Activated naive CD4-positive, alpha-beta T cell treated with anti-CD3 and anti-CD28 coated beads, Interleukin-2, amount 50 U/mL, for 24 hours (primary cell): ENCODE measurements at regions not wholly inside any gene's neighbourhood (a gene's known extent, or its start where the extent isn't known, plus 50 kb on each side); places are given as distances from the start of the nearest gene placed in this dataset.

ENCODE experiments used
- H3K27ac Mint-ChIP-seq: one replicate; pipeline ENCODE4 v1.8.0; 2021; ENCODE audit warnings: mild to moderate bottlenecking, mixed read lengths
- H3K27me3 Mint-ChIP-seq: one replicate; pipeline ENCODE4 v1.8.0; 2021; ENCODE audit warnings: mixed read lengths
- H3K36me3 Mint-ChIP-seq: one replicate; pipeline ENCODE4 v1.8.0; 2021; ENCODE audit warnings: mixed read lengths
- H3K4me1 Mint-ChIP-seq: one replicate; pipeline ENCODE4 v1.8.0; 2021; ENCODE audit warnings: mixed read lengths
- H3K4me3 Mint-ChIP-seq: one replicate; pipeline ENCODE4 v1.8.0; 2021; ENCODE audit warnings: mild to moderate bottlenecking, mixed read lengths
- H3K9me3 Mint-ChIP-seq: one replicate; pipeline ENCODE4 v1.8.0; 2021; ENCODE audit warnings: mixed read lengths

DNA sequence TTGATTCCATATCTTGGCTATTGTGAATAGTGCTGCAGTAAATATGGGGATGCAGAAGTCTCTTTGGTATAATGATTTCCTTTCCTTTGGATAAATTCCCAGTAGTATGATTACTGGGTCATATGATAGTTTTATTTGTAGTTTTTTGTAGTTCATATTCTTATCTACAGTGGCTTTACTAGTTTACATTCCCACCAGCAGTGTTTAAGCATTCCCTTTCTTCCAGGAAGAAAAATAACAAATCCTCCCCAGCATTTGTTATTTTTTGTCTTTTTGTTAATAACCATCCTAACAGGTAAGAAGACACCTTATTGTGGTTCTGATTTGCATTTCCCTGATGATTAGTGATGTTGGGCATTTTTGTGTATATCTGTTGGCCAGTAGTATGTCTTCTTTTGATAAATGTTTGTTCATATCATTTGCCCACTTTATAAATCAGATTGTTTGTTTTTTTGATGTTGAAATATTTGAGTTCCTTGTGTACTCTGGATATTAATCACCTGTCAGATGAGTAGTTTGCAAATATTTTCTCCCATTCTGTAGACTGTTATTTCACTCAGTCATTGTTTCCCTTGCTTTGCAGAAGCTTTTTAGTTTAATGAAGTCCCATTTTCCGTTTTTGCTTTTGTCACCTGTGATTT lies 163.3 kb upstream of the THRB start:
- no peaks in the 10 kb centered on the region for H3K4me1 Mint-ChIP-seq
- H3K9me3 Mint-ChIP-seq = peaks cover 17% of the 10 kb centered on the region
- H3K27me3 Mint-ChIP-seq = no peaks in the 10 kb centered on the region
- H3K27ac Mint-ChIP-seq = no peak overlapping the region
- no peak overlapping the region for H3K4me3 Mint-ChIP-seq
- no peaks in the 10 kb centered on the region for H3K36me3 Mint-ChIP-seq

DNA sequence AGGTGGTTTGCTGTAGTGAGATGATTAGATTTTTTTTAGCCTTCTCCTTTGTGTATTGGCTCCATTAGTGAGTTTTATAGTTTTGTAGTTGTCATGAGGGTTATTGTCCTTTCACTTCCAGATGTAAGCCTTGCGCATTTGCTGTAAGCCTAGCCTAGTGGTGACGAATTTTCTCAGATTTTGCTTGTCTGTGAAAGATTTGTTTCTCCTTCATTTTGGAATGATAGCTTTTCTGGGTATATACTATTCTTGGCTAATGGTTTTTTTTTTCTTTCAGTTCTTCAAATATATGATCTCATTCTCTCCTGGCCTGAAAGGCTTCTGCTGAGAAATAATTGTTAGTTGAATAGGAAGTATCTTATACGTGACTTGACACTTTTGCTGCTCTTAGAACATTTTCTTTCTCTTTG lies 166.5 kb upstream of the THRB start:
- H3K9me3 Mint-ChIP-seq = peaks cover 4% of the 10 kb centered on the region

DNA sequence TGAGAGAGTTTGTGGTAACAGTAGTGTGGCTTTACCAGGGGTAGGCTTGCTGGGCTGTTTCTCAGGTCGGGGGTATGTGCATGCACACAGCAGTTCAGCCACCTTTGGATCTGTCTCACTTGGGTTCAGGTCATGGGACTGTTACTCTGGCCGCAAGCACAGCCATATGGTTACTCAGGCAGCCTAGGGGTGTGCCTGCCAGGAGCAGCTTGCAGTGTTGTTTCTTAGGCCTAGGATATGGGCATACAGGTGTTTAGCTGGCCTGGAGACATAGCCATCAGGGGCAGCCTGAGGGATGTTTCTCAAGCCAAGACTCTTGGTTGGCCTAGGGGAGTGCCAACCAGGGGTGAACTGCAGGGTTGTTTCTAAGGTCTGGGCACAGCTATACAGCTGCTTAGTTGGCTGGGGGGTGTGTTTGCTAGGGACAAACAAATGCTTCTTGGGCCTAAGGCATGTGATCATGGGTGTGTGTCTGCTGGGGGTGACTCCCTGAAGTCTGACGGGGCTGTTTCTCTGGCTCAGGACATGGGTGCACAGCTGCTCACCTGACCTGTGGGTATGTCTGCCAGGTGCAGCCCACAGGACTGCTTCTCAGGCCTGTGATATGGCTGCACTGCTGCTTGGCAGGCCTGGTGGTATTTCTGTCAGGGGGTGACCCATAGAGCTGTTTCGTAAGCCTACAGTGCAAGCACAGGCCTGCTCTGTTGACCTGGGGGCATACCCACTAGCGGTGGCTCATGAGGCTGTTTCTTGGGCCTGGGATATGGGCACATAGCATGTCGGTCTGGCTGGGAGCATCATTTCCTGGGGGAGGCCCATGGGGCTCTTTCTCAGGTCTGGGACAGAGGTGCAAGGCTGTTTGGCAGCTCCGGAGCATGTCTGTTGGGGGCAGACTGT lies 168.0 kb upstream of the THRB start:
- peaks cover under 1% of the 10 kb centered on the region for H3K9me3 Mint-ChIP-seq
- no peaks in the 10 kb centered on the region for H3K36me3 Mint-ChIP-seq
- no peak overlapping the region for H3K4me3 Mint-ChIP-seq
- no peaks in the 10 kb centered on the region for H3K4me1 Mint-ChIP-seq
- no peak overlapping the region for H3K27ac Mint-ChIP-seq
- H3K27me3 Mint-ChIP-seq = no peaks in the 10 kb centered on the region

More for the DNA sequence above, 166.5 kb upstream of the THRB start:
- Mint-ChIP-seq H3K4me3 (no peak overlapping the region), H3K27me3 (no peaks in the 10 kb centered on the region), H3K36me3 (no peaks in the 10 kb centered on the region), H3K4me1 (no peaks in the 10 kb centered on the region), H3K27ac (no peak overlapping the region)

DNA sequence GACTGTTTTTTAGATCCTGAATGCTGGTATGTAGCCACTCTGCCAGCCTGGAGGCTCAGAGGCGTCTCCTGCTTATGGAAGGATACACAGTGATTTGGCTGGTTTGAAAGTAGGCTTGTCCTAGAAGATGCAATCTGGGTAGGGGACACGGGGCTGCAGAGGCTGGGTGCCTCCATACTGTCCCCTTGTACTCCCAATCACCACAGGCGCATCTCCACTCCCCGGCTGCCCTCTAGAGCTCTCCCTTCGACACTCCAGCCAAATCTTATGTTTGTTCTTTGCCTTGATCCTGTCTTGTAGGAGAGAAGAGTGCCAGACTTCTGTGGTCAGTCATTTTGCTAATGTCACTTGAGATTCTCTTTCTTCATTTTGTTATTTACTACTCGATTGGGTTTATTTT lies 168.8 kb upstream of the THRB start:
- Mint-ChIP-seq H3K27ac (no peak overlapping the region), H3K4me1 (no peaks in the 10 kb centered on the region), H3K27me3 (peaks cover 3% of the 10 kb centered on the region), H3K36me3 (no peaks in the 10 kb centered on the region), H3K4me3 (no peak overlapping the region), H3K9me3 (no peaks in the 10 kb centered on the region)

DNA sequence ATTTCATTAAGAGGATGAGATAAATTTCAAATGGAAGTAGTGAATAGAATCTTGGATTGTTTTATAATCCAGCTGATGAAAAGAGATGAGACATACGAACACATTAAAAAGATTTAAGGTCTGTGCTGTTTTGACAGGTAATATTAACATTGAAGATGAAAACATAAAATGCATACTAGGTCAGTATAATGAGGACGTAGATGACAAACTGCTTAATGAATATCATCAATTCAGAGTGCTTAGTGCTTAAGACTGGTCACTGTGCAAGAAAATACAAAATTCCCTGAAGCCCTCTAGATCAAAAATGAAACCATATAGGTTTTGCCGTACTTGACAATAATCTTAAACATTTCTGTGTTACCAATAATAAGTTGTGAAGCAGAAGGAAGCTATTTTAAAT lies 173.4 kb upstream of the THRB start:
- Mint-ChIP-seq H3K36me3 (no peaks in the 10 kb centered on the region), H3K4me1 (no peaks in the 10 kb centered on the region), H3K9me3 (no peaks in the 10 kb centered on the region), H3K27ac (no peak overlapping the region), H3K27me3 (peaks cover 3% of the 10 kb centered on the region), H3K4me3 (no peak overlapping the region)

DNA sequence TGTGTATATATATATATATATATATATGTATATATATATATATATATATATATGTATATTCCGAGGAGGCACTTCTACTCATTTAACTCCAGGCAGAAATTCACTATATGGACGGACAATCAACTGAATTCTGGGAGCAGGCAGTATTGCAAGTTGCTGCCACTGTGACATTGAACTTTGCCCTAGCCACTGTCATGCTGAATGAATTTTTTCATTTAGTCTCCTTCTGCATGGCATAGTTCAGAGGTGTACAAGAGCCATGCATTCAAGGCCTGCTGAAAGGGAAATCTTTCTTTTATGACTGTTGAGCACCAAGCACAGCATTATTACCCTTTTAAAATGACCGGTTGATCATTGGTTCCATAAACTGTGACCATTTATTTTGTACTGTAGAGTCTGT lies 176.2 kb upstream of the THRB start:
- Mint-ChIP-seq H3K4me1 (no peaks in the 10 kb centered on the region), H3K9me3 (no peaks in the 10 kb centered on the region), H3K27me3 (peaks cover 3% of the 10 kb centered on the region), H3K36me3 (no peaks in the 10 kb centered on the region), H3K4me3 (no peak overlapping the region), H3K27ac (no peak overlapping the region)

DNA sequence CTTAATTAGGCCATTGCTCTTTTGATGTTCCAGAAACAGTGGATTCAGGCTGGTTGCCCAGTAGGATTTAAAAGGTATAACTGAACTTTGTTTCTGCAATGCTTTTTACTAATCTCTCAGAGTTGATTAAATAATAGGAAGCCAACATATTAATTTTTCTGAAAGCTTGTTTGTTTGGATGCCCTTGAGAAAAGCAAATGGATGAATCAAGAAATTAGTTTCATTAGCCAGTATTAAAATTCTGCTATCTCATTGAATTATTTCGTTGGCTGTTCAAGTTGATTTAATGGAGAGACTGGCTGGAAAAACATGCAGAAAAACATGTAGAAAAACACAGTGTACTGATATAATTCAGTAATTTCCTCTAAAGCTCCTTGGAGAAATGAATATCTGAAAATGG lies 178.9 kb upstream of the THRB start:
- H3K4me1 Mint-ChIP-seq = peaks cover 2% of the 10 kb centered on the region
- no peaks in the 10 kb centered on the region for H3K9me3 Mint-ChIP-seq
- no peaks in the 10 kb centered on the region for H3K36me3 Mint-ChIP-seq
- no peak overlapping the region for H3K4me3 Mint-ChIP-seq
- peaks cover 7% of the 10 kb centered on the region for H3K27me3 Mint-ChIP-seq
- no peak overlapping the region for H3K27ac Mint-ChIP-seq

DNA sequence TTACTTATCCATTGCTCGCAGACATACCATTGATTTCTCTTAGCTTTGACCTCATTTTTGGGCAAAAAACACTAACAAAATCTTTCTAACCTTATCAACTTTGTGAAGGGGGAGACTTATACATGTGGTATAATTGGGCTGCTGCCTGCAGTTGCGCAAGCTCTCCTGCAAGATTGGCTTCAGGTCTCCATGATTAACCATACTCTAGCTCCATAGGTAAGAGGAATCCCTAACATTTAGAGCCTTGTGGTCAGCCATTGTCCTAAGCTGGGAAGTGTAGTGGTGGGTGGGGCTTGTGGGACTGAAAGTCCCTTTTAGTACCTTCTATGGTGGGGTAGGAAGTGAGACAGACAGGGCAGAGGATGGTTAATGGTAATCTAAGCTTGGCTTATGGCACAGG lies 179.6 kb upstream of the THRB start:
- H3K27me3 Mint-ChIP-seq = peaks cover 12% of the 10 kb centered on the region

DNA sequence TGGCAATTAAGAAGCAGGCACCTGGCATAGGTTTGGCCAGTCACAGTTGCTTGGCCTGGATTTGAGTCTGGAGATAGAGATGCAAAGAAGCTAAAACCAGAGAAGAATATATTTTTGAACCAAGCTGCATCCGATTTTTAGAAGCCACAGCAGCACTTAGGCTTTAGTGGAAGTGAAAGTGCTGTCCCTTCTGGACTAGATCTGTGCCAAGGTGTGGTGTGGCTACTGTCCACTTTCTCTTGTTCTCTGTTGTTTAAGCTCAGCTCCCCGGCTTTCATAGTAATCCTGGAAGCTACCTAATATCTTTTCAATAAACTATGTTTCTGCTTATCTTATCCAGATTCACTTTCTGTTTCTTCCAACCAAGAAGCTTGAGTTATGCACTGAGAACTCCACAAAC lies 183.4 kb upstream of the THRB start:
- Mint-ChIP-seq H3K27me3 (peaks cover 17% of the 10 kb centered on the region), H3K4me1 (peaks cover 4% of the 10 kb centered on the region), H3K27ac (no peak overlapping the region), H3K4me3 (no peak overlapping the region), H3K36me3 (no peaks in the 10 kb centered on the region), H3K9me3 (no peaks in the 10 kb centered on the region)

More for the DNA sequence above, 179.6 kb upstream of the THRB start:
- Mint-ChIP-seq H3K9me3 (no peaks in the 10 kb centered on the region), H3K27ac (no peak overlapping the region), H3K4me1 (peaks cover 4% of the 10 kb centered on the region), H3K4me3 (no peak overlapping the region), H3K36me3 (no peaks in the 10 kb centered on the region)

DNA sequence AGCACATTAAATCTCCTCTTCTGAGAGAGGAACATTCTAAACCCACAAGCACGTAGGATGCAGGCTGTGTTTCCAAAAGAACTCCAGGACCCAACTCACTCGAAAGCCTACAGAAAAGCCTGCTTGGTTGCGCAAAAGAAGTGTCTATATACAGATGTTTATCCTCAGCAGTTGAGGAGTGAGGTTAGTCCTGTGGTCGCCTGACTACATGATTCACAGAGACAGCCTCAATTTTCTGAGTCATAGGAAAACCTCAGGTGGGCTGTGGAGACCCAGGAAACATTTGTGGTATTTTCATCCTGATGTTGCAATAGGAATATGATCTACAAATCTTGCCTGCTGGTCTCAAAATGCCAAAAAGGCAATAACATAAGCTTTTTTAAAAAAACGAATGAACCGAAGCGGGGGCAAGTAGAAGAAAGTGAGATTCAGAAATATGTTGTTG lies 183.8 kb upstream of the THRB start:
- no peak overlapping the region for H3K4me3 Mint-ChIP-seq
- no peak overlapping the region for H3K27ac Mint-ChIP-seq
- H3K27me3 Mint-ChIP-seq = peaks cover 18% of the 10 kb centered on the region
- no peaks in the 10 kb centered on the region for H3K36me3 Mint-ChIP-seq
- H3K9me3 Mint-ChIP-seq = no peaks in the 10 kb centered on the region
- peaks cover 4% of the 10 kb centered on the region for H3K4me1 Mint-ChIP-seq

DNA sequence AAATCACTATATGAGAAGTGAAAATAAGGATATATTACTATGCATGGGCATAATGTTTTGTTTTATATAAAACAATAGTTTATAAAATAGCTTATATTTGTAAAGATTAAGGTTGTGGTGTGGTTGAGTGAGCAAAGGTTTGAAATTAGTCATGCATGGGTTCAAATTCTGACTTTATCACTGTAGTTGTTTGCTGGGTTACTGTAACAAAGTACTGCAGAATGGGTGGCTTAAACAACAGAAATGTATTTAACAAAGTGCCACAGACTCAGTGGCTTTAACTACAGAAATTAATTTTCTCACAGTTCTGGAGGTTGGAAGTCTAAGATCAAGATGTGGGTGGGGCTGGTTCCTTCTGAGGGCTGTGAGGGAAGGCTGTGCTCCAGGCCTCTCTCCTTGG lies 184.8 kb upstream of the THRB start:
- Mint-ChIP-seq H3K27ac (no peak overlapping the region), H3K27me3 (peaks cover 18% of the 10 kb centered on the region), H3K4me1 (peaks cover 4% of the 10 kb centered on the region), H3K4me3 (no peak overlapping the region), H3K9me3 (no peaks in the 10 kb centered on the region), H3K36me3 (no peaks in the 10 kb centered on the region)

DNA sequence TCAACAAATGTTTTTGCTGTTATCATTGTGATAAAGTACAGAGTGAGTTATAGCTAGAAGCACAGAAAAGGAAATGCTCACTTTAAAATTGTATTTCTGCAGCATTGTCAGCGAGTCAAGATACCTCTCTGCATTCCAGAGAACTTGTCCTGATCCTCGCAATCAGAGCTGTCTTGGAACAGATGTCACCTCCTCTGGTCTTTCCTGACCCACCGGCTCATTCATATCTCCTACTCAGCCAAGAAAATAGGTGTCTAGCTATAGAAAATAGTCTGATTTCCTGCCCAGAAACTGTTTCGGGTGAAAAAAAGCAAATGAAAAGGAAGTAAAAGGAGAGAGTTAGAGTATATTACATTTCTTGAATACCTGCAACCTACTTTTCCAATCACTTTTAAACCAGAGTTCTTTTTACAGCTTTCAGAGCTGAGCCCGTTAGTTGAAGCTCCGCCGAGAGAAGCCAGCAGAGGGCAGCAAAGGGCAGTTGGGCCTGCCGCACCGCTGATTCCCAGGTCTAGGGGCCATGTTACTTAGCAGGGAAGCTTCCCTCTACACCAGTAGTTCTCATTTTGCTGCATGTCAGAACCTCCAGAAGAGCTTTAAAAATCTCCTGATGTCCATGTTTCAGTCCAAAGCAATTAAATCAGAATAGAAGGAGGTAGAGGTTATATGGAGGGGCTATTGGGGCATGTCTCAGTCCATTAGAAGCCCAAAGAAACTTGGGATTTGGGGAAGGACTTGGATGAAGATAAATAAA lies 185.7 kb upstream of the THRB start:
- Mint-ChIP-seq H3K27me3 (peaks cover 18% of the 10 kb centered on the region), H3K36me3 (no peaks in the 10 kb centered on the region), H3K4me3 (no peak overlapping the region), H3K4me1 (peaks cover 4% of the 10 kb centered on the region), H3K27ac (no peak overlapping the region), H3K9me3 (no peaks in the 10 kb centered on the region)

DNA sequence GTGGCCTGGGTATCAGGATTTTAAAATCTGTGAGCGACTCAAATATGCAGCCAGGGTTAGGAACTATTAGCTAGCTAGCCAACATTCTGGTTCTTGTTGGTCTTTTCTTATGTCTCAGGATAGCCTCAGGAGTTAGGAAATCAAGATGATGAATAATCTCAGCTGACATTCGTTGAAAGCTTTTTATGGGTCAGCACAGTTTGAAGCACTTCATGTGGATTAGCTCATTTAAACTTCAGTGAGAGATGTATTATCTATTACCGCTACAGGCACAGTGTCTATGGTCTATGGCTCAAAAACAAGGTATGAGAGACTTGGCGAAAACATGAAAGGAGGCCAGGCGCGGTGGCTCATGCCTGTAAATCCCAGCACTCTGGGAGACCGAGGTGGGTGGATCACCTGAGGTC lies 187.5 kb upstream of the THRB start:
- Mint-ChIP-seq H3K27ac (no peak overlapping the region), H3K9me3 (no peaks in the 10 kb centered on the region), H3K36me3 (no peaks in the 10 kb centered on the region), H3K4me1 (peaks cover 4% of the 10 kb centered on the region), H3K27me3 (peaks cover 17% of the 10 kb centered on the region), H3K4me3 (no peak overlapping the region)

DNA sequence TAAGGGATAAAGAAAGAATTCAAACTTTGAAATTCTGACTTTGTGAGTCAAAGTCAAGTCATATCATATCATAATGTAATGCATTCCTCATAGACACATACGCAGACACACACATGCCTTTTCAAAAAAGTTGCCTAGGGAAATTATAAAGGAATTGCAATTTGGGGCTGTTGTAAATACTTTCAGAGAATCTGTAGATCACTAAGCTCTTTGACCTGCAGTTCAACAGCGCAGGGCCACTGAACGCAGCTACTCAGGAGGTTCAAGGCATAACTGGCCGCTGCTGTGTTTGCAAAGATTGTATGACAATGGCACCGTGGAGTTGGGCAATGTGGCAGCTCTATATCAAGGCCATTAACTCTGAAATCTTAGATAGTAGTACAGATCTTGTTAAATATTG lies 188.4 kb upstream of the THRB start:
- Mint-ChIP-seq H3K9me3 (no peaks in the 10 kb centered on the region), H3K27ac (no peak overlapping the region), H3K4me1 (peaks cover 4% of the 10 kb centered on the region), H3K36me3 (no peaks in the 10 kb centered on the region), H3K27me3 (peaks cover 17% of the 10 kb centered on the region), H3K4me3 (no peak overlapping the region)

DNA sequence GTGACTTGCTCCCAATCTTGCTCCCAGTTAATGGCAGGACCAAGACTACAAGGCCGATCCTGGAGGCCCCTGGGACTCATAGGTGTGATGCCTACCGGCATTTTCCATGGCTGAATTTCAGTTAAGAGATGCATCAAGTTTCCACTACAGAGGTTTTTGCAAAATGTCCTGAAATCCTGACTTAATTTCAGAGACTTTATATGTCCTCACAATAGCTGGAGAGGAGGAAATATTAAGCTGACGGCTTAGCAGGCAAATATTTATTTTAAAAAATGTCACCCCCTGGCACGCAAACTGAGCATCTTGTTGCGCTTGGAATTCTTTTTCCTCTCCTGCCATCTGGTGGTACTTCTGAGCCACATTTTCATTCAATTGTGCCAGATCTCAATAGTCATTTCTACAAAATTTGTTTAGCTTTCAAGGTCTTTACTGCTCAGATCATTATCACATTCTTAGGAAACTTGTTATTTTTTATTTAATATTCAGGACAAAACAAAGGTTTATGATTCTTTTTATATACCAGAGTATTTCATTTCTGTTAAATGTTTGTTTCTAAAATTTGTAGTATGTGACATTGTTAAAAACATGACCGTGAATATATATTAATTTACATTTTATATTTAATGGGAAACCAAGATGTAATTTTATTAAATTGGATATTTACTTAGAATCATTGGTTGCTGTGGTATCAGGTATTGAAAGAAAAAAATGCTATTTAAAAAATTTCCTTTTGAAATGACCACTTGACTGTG lies 189.2 kb upstream of the THRB start:
- no peaks in the 10 kb centered on the region for H3K4me1 Mint-ChIP-seq
- no peaks in the 10 kb centered on the region for H3K9me3 Mint-ChIP-seq
- H3K4me3 Mint-ChIP-seq = no peak overlapping the region
- peaks cover 9% of the 10 kb centered on the region for H3K27me3 Mint-ChIP-seq
- H3K27ac Mint-ChIP-seq = no peak overlapping the region
- H3K36me3 Mint-ChIP-seq = no peaks in the 10 kb centered on the region
